ENCODE measurements at regions not wholly inside any gene's neighbourhood (a gene's known extent, or its start where the extent isn't known, plus 50 kb on each side); places are given as distances from the start of the nearest gene placed in this dataset.

DNA sequence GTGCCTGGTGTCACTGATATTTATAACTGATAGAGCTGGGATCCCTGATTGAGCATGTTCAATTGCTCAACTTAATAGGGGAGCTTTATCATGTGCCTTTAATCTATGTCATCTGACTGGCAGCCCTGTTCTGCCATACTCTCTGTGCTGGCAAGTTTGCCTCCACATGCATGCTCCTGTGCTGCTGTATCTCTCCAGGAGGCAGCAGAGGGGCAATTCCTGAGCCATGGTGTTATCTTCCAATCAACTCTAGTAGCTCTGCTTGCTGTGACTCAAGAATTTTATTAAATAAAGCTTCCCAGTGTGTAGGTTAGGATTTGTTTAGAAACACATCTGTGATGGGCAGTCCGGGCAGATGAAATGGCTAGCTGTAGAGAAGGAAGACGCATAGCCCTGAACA lies 642.0 kb downstream of the KIF4B start:
- TF ChIP-seq POLR2A (IDR thresholded peaks at IDR 0.05; ENCODE audit: low read depth, low read length): no peak
- no peak for TF ChIP-seq POLR2AphosphoS5 (IDR thresholded peaks at IDR 0.05; ENCODE audit: low read depth, low read length)
- no peak for TF ChIP-seq TAF1 (IDR thresholded peaks at IDR 0.05; ENCODE audit: borderline replicate concordance, low read depth, low read length)

Data from GM12892 (cell line).